ENCODE measurements at regions not wholly inside any gene's neighbourhood (a gene's known extent, or its start where the extent isn't known, plus 50 kb on each side); places are given as distances from the start of the nearest gene placed in this dataset.

DNA sequence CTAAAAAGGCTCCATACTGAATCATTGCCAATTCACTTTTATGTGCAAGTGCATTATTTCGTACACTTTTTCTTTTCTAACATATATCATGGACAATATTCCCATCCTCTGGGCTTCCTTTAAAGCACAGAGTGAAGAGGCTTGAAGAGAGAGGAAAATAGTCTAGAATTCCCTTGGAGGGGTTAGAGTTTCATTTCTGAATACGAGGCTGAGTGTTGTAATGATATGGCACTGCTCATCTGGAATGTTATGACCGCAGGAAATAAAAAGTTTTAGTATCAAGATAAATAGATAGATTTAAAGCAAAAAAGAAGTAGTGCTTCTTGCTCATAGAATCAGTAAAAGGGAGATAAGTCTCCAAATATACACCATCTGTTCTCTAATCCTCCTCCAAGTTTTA lies 412.3 kb upstream of the SLITRK1 start:
- H3K36me3 ChIP-seq: no peaks in the 10 kb centered on the region
- TF ChIP-seq, protein P1, sequence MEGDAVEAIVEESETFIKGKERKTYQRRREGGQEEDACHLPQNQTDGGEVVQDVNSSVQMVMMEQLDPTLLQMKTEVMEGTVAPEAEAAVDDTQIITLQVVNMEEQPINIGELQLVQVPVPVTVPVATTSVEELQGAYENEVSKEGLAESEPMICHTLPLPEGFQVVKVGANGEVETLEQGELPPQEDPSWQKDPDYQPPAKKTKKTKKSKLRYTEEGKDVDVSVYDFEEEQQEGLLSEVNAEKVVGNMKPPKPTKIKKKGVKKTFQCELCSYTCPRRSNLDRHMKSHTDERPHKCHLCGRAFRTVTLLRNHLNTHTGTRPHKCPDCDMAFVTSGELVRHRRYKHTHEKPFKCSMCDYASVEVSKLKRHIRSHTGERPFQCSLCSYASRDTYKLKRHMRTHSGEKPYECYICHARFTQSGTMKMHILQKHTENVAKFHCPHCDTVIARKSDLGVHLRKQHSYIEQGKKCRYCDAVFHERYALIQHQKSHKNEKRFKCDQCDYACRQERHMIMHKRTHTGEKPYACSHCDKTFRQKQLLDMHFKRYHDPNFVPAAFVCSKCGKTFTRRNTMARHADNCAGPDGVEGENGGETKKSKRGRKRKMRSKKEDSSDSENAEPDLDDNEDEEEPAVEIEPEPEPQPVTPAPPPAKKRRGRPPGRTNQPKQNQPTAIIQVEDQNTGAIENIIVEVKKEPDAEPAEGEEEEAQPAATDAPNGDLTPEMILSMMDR (IDR thresholded peaks at IDR 0.05): no peak

DNA sequence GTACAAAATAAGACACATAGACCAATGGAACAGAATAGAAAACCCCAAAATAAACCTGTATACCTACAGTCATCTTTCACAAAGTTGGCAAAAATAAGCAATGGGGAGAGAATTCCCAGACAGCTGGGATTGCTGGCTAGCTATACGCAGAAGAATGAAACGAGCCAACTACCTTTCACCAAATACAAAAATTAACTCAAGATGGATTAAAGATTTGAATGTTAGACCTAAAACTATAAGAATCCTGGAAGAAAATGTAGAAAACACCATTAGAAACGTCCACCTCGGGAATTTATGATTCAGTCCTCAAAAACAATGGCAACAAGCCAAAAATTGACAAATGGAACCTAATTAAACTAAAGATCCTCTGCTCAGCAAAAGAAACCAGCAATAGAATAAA lies 408.1 kb upstream of the SLITRK1 start:
- Histone ChIP-seq H3K4me1 (ENCODE audit: control insufficient read depth in 1 of 2, low read depth in 2 of 2) (no peaks in the 10 kb centered on the region), H3K4me3 (no peak overlapping the region), H3K27me3 (replicated peaks; ENCODE audit: insufficient read depth) (no peaks in the 10 kb centered on the region), H3K9me3 (no peaks in the 10 kb centered on the region), H3K36me3 (no peaks in the 10 kb centered on the region), H3K27ac (no peak overlapping the region)
- TF ChIP-seq, protein P1 (IDR thresholded peaks at IDR 0.05): no peak
- no peak for ATAC-seq (ENCODE audit: insufficient number of reproducible peaks, low FRiP score, low read depth)
- DNase-seq (ENCODE audit: low spot score): no peak

More for the DNA sequence above, 412.3 kb upstream of the SLITRK1 start:
- DNase-seq (ENCODE audit: low spot score) (no peak), ATAC-seq (ENCODE audit: insufficient number of reproducible peaks, low FRiP score, low read depth) (no peak)
- H3K9me3 ChIP-seq: no peaks in the 10 kb centered on the region
- H3K4me3 ChIP-seq: no peak overlapping the region
- H3K27me3 ChIP-seq (replicated peaks; ENCODE audit: insufficient read depth): no peaks in the 10 kb centered on the region
- H3K4me1 ChIP-seq (ENCODE audit: control insufficient read depth in 1 of 2, low read depth in 2 of 2): no peaks in the 10 kb centered on the region
- no peak overlapping the region for H3K27ac ChIP-seq

DNA sequence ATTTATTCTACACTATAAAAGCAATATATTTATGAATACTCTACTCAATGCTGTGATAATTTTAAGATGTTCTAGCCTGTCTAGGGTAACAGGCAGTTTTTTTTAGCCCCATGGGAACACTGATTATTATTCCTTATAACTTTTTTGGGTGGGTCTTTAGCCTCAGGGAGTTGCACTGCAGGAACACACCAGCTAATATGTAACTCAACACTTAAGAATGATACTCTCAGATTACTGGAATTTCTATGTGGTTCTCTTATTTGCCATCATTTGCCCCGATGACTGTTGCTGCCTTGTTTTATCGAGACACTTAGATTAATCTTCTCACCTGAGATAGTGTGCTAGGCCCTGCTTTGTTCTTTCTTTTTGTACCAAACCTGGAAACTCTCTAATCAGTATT lies 396.9 kb upstream of the SLITRK1 start:
- Histone ChIP-seq H3K36me3 (no peaks in the 10 kb centered on the region), H3K27ac (no peak overlapping the region), H3K27me3 (replicated peaks; ENCODE audit: insufficient read depth) (no peaks in the 10 kb centered on the region), H3K4me1 (ENCODE audit: control insufficient read depth in 1 of 2, low read depth in 2 of 2) (no peaks in the 10 kb centered on the region), H3K4me3 (no peak overlapping the region), H3K9me3 (no peaks in the 10 kb centered on the region)
- TF ChIP-seq, protein P1 (IDR thresholded peaks at IDR 0.05): no peak
- no peak for DNase-seq (ENCODE audit: low spot score)
- ATAC-seq (ENCODE audit: insufficient number of reproducible peaks, low FRiP score, low read depth): no peak

DNA sequence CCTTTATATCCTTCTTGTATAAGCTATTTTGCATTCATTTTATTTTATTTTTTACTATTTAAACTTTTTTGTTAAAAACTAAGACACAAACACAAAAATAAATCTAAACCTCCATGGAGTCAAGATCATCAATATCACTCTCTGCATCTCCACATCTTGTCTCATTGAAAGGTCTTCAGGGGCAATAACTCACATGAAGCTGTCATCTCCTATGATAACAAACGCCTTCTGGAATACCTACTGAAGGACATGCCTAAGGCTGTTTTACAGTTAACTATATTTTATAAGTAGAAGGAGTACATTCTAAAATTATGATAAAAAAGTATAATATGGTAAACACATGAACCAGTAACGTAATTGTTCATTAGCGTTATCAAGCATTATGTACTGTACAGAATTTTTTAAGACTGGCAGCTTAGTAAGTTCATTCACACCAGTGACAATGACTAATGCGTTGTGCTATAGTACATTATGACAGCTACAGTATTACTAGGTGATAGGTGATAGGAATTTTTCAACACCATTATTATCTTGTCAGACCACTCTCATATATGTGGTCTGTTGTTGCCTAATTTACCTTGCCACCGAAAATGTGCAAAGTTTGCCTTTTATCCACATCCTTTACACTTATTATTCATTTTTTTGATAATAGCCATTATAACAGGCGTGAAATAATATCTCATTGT lies 390.7 kb upstream of the SLITRK1 start:
- no peak overlapping the region for H3K27ac ChIP-seq
- H3K9me3 ChIP-seq: no peaks in the 10 kb centered on the region
- DNase-seq (ENCODE audit: low spot score): no peak
- no peaks in the 10 kb centered on the region for H3K4me1 ChIP-seq (ENCODE audit: control insufficient read depth in 1 of 2, low read depth in 2 of 2)
- ATAC-seq (ENCODE audit: insufficient number of reproducible peaks, low FRiP score, low read depth): no peak
- no peaks in the 10 kb centered on the region for H3K27me3 ChIP-seq (replicated peaks; ENCODE audit: insufficient read depth)
- no peaks in the 10 kb centered on the region for H3K36me3 ChIP-seq
- no peak overlapping the region for H3K4me3 ChIP-seq
- TF ChIP-seq, protein P1 (IDR thresholded peaks at IDR 0.05): no peak

DNA sequence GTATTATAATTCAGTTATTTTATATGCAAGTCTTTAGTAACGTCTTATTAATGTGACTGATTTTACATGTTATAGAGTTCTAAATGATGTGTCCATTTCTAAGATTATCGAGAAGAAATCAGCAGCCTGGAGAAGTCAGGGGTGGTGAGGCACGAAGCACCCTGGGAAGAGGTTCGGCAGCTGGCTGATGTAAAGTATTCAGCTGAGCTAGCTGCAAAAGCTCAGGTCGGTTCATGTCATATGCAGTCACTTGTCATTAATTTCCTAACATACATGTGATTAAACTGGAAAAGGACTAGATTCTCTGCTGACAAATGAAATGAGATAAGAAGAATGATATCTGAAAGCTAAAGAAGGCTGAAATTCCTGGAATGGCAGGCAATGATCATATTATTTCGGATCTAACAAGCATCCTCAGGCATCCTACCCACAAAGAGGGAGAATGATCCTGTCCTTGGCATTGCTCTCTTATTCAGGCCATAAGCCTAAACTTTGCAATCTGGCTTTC lies 383.0 kb upstream of the SLITRK1 start:
- H3K36me3 ChIP-seq: no peaks in the 10 kb centered on the region
- no peak overlapping the region for H3K4me3 ChIP-seq
- no peak for ATAC-seq (ENCODE audit: insufficient number of reproducible peaks, low FRiP score, low read depth)
- TF ChIP-seq, protein P1 (IDR thresholded peaks at IDR 0.05): no peak
- no peaks in the 10 kb centered on the region for H3K27me3 ChIP-seq (replicated peaks; ENCODE audit: insufficient read depth)
- H3K4me1 ChIP-seq (ENCODE audit: control insufficient read depth in 1 of 2, low read depth in 2 of 2): no peaks in the 10 kb centered on the region
- no peak overlapping the region for H3K27ac ChIP-seq
- no peak for DNase-seq (ENCODE audit: low spot score)
- H3K9me3 ChIP-seq: no peaks in the 10 kb centered on the region
